ENCODE measurements at regions not wholly inside any gene's neighbourhood (a gene's known extent, or its start where the extent isn't known, plus 50 kb on each side); places are given as distances from the start of the nearest gene placed in this dataset.
"Not testable (repeated sequence)": the region's sequence is repeated elsewhere in the genome, so short reads cannot be mapped to it uniquely, and the experiment has no call there.

DNA sequence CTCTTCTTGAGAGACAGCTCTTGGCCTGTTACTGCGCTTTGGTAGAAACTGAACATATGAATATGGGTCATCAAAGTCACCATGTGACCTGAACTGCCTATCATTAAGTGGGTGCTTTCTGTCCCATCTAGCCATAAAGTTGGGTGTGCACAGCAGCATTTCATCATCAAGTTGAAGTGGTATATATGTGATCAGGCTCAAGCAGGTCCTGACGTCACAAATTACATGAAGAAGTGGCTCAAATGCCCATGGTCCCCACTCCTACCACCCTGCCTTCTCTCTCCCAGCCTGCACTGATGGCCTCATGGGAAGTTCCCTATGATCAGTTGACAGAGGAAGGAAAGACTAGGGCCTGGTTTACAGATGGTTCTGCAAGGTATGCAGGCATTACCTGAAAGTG, 308.8 kb upstream of the MGAT4C start:
- Histone ChIP-seq H3K9me3 (ENCODE audit: low read length) (no peaks in the 10 kb centered on the region), H3F3A (ENCODE audit: insufficient read depth, low read length, poor library complexity, severe bottlenecking) (no peaks in the 10 kb centered on the region), H4K20me1 (ENCODE audit: insufficient read depth) (no peaks in the 10 kb centered on the region), H3K4me2 (ENCODE audit: low read length) (no peak overlapping the region), H3K36me3 (ENCODE audit: insufficient read depth, low read length) (no peaks in the 10 kb centered on the region), H3K4me3 (ENCODE audit: low read length) (no peak overlapping the region), H3K9ac (ENCODE audit: low read length) (no peak overlapping the region), H3K27me3 (ENCODE audit: insufficient read depth, low read depth, low read length) (no peaks in the 10 kb centered on the region), H2AFZ (ENCODE audit: low read depth, low read length) (no peak overlapping the region), H3K9me2 (ENCODE audit: insufficient read depth, low read length) (no peaks in the 10 kb centered on the region), H3K79me2 (replicated peaks; ENCODE audit: insufficient read depth, low read length) (no peaks in the 10 kb centered on the region), H3K27ac (ENCODE audit: low read length) (no peak overlapping the region)
- TF ChIP-seq TAF1 (IDR thresholded peaks at IDR 0.05; ENCODE audit: low read depth) (no peak), EP300 (conservative IDR thresholded peaks at IDR 0.05; ENCODE audit: poor library complexity, severe bottlenecking) (no peak), MXI1 (conservative IDR thresholded peaks at IDR 0.05; ENCODE audit: poor library complexity, severe bottlenecking) (no peak), EZH2 (IDR thresholded peaks at IDR 0.05; ENCODE audit: borderline replicate concordance, insufficient read depth, low read length, poor library complexity, severe bottlenecking) (no peak), POLR2AphosphoS5 (IDR thresholded peaks at IDR 0.05) (no peak)
- TF ChIP-seq, protein P1, sequence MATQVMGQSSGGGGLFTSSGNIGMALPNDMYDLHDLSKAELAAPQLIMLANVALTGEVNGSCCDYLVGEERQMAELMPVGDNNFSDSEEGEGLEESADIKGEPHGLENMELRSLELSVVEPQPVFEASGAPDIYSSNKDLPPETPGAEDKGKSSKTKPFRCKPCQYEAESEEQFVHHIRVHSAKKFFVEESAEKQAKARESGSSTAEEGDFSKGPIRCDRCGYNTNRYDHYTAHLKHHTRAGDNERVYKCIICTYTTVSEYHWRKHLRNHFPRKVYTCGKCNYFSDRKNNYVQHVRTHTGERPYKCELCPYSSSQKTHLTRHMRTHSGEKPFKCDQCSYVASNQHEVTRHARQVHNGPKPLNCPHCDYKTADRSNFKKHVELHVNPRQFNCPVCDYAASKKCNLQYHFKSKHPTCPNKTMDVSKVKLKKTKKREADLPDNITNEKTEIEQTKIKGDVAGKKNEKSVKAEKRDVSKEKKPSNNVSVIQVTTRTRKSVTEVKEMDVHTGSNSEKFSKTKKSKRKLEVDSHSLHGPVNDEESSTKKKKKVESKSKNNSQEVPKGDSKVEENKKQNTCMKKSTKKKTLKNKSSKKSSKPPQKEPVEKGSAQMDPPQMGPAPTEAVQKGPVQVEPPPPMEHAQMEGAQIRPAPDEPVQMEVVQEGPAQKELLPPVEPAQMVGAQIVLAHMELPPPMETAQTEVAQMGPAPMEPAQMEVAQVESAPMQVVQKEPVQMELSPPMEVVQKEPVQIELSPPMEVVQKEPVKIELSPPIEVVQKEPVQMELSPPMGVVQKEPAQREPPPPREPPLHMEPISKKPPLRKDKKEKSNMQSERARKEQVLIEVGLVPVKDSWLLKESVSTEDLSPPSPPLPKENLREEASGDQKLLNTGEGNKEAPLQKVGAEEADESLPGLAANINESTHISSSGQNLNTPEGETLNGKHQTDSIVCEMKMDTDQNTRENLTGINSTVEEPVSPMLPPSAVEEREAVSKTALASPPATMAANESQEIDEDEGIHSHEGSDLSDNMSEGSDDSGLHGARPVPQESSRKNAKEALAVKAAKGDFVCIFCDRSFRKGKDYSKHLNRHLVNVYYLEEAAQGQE (IDR thresholded peaks at IDR 0.05; ENCODE audit: borderline replicate concordance): no peak

DNA sequence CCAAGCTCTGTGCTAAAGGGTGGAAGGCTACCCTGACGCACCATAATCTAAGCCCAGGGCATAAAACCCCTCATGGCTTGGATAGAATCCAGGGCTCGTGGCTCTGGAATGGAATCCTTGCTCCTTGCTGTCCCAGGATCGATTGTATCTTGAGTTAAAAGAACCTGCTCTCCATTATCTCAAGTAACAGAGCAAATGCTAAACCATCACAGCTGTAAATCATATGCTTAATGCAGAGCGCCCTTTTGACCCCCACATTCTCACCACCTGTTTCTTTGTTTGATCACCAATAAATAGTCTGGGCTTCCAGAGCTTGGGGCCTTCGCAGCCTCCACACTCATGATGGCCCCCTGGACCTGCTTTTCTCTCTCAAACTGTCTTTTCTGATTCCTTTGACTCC, 299.3 kb upstream of the MGAT4C start:
- not testable (repeated sequence) for H3K79me2 ChIP-seq (replicated peaks; ENCODE audit: insufficient read depth, low read length); H3K36me3 ChIP-seq (ENCODE audit: insufficient read depth, low read length); H3K9ac ChIP-seq (ENCODE audit: low read length); H3K9me2 ChIP-seq (ENCODE audit: insufficient read depth, low read length); H3K27ac ChIP-seq (ENCODE audit: low read length); H3K9me3 ChIP-seq (ENCODE audit: low read length); H3K27me3 ChIP-seq (ENCODE audit: insufficient read depth, low read depth, low read length); H2AFZ ChIP-seq (ENCODE audit: low read depth, low read length); H3K4me2 ChIP-seq (ENCODE audit: low read length); H3F3A ChIP-seq (ENCODE audit: insufficient read depth, low read length, poor library complexity, severe bottlenecking); H3K4me3 ChIP-seq (ENCODE audit: low read length); H4K20me1 ChIP-seq (ENCODE audit: insufficient read depth)

DNA sequence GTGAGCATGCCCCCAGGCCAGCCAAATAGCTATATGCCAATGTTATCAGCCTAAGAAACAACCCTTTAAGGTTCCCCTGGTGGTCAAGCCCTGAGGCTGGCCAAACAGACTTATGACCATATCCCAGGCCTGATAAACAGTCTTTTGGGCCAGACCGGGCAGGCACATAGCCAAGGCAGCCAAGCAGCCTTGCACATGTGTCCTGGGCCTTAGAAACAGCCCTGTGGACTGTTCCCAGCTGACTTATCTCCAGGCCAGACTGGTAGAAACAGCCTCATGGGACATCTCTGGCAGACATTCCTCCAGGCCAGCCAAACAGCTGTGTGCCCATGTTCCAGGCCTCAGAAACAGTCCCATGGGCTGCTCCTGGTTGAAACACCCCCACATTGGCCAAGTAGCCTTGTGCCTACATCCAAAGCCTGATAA, 295.0 kb upstream of the MGAT4C start:
- no peaks in the 10 kb centered on the region for H4K20me1 ChIP-seq (ENCODE audit: insufficient read depth)
- no peaks in the 10 kb centered on the region for H3K36me3 ChIP-seq (ENCODE audit: insufficient read depth, low read length)
- no peak overlapping the region for H3K4me3 ChIP-seq (ENCODE audit: low read length)
- H3K9ac ChIP-seq (ENCODE audit: low read length): no peak overlapping the region
- no peak overlapping the region for H2AFZ ChIP-seq (ENCODE audit: low read depth, low read length)
- no peaks in the 10 kb centered on the region for H3K79me2 ChIP-seq (replicated peaks; ENCODE audit: insufficient read depth, low read length)
- H3K4me2 ChIP-seq (ENCODE audit: low read length): no peak overlapping the region
- H3K27ac ChIP-seq (ENCODE audit: low read length): no peak overlapping the region
- no peaks in the 10 kb centered on the region for H3K9me3 ChIP-seq (ENCODE audit: low read length)
- no peaks in the 10 kb centered on the region for H3F3A ChIP-seq (ENCODE audit: insufficient read depth, low read length, poor library complexity, severe bottlenecking)
- H3K27me3 ChIP-seq (ENCODE audit: insufficient read depth, low read depth, low read length): no peaks in the 10 kb centered on the region
- H3K9me2 ChIP-seq (ENCODE audit: insufficient read depth, low read length): no peaks in the 10 kb centered on the region
- no peak for TF ChIP-seq SMC3 (conservative IDR thresholded peaks at IDR 0.05; ENCODE audit: poor library complexity)
- TF ChIP-seq EP300 (conservative IDR thresholded peaks at IDR 0.05; ENCODE audit: poor library complexity, severe bottlenecking): no peak
- no peak for TF ChIP-seq RAD21 (conservative IDR thresholded peaks at IDR 0.05)
- TF ChIP-seq, protein P2, sequence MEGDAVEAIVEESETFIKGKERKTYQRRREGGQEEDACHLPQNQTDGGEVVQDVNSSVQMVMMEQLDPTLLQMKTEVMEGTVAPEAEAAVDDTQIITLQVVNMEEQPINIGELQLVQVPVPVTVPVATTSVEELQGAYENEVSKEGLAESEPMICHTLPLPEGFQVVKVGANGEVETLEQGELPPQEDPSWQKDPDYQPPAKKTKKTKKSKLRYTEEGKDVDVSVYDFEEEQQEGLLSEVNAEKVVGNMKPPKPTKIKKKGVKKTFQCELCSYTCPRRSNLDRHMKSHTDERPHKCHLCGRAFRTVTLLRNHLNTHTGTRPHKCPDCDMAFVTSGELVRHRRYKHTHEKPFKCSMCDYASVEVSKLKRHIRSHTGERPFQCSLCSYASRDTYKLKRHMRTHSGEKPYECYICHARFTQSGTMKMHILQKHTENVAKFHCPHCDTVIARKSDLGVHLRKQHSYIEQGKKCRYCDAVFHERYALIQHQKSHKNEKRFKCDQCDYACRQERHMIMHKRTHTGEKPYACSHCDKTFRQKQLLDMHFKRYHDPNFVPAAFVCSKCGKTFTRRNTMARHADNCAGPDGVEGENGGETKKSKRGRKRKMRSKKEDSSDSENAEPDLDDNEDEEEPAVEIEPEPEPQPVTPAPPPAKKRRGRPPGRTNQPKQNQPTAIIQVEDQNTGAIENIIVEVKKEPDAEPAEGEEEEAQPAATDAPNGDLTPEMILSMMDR (IDR thresholded peaks at IDR 0.05; ENCODE audit: poor library complexity, severe bottlenecking): no peak
- no peak for TF ChIP-seq TAF1 (IDR thresholded peaks at IDR 0.05; ENCODE audit: low read depth)
- no peak for TF ChIP-seq POLR2AphosphoS5 (IDR thresholded peaks at IDR 0.05)
- no peak for TF ChIP-seq EZH2 (IDR thresholded peaks at IDR 0.05; ENCODE audit: borderline replicate concordance, insufficient read depth, low read length, poor library complexity, severe bottlenecking)
- TF ChIP-seq MXI1 (conservative IDR thresholded peaks at IDR 0.05; ENCODE audit: poor library complexity, severe bottlenecking): no peak
- TF ChIP-seq, protein P1 (IDR thresholded peaks at IDR 0.05; ENCODE audit: borderline replicate concordance): no peak

All from neural cell (in vitro differentiated cells).